ENCODE measurements at regions not wholly inside any gene's neighbourhood (a gene's known extent, or its start where the extent isn't known, plus 50 kb on each side); places are given as distances from the start of the nearest gene placed in this dataset.
A peak's percentile ranks its signal among the peaks of the same experiment; 100 is the strongest.
"Not testable (repeated sequence)": the region's sequence is repeated elsewhere in the genome, so short reads cannot be mapped to it uniquely, and the experiment has no call there.

GRCh38 chr9:33695299-33695698 lies 100.1 kb upstream of the PRSS3 start:
- no peak for DNase-seq

- DNase-seq: no peak
Observed at GRCh38 chr9:33695856-33696255, 99.5 kb upstream of the PRSS3 start.

GRCh38 chr9:33697171-33697570 lies 98.2 kb upstream of the PRSS3 start:
- DNase-seq: no peak

- no peak for DNase-seq
Observed at GRCh38 chr9:33698267-33698666, 97.1 kb upstream of the PRSS3 start.

GRCh38 chr9:33700940-33701339 lies 94.4 kb upstream of the PRSS3 start:
- DNase-seq: not testable (repeated sequence)

- DNase-seq: no peak
Observed at GRCh38 chr9:33703430-33704102, 91.8 kb upstream of the PRSS3 start.

- not testable (repeated sequence) for DNase-seq
Observed at GRCh38 chr9:33705440-33705839, 89.9 kb upstream of the PRSS3 start.

- DNase-seq: no peak
Observed at GRCh38 chr9:33708441-33708840, 86.9 kb upstream of the PRSS3 start.

- no peak for DNase-seq
Observed at GRCh38 chr9:33709269-33709668, 86.1 kb upstream of the PRSS3 start.

GRCh38 chr9:33711418-33711817 lies 83.9 kb upstream of the PRSS3 start:
- not testable (repeated sequence) for DNase-seq

GRCh38 chr9:33714989-33715388 lies 80.4 kb upstream of the PRSS3 start:
- no peak for DNase-seq

GRCh38 chr9:33718987-33719386 lies 76.4 kb upstream of the PRSS3 start:
- DNase-seq: no peak

GRCh38 chr9:33719581-33720374 lies 75.6 kb upstream of the PRSS3 start:
- DNase-seq: peak; percentile 61

- DNase-seq: peak; percentile 92
Observed at GRCh38 chr9:33721674-33722358, 73.5 kb upstream of the PRSS3 start.

- DNase-seq: no peak
Observed at GRCh38 chr9:33722359-33722675, 73.0 kb upstream of the PRSS3 start.

GRCh38 chr9:33728613-33729012 lies 66.7 kb upstream of the PRSS3 start:
- no peak for DNase-seq

GRCh38 chr9:33731142-33731541 lies 64.2 kb upstream of the PRSS3 start:
- no peak for DNase-seq

- no peak for DNase-seq
Observed at GRCh38 chr9:33731625-33732024, 63.7 kb upstream of the PRSS3 start.

- DNase-seq: not testable (repeated sequence)
Observed at GRCh38 chr9:33734247-33734940, 61.0 kb upstream of the PRSS3 start.

- DNase-seq: not testable (repeated sequence)
Observed at GRCh38 chr9:33734941-33735835, 60.2 kb upstream of the PRSS3 start.

- peak; percentile 29 for DNase-seq
Observed at GRCh38 chr9:33737811-33738606, 57.4 kb upstream of the PRSS3 start.

All from activated CD4-positive, alpha-beta T cell treated with anti-CD3 and anti-CD28 coated beads for 48 hours (primary cell).